ENCODE measurements at regions not wholly inside any gene's neighbourhood (a gene's known extent, or its start where the extent isn't known, plus 50 kb on each side); places are given as distances from the start of the nearest gene placed in this dataset.

- DNase-seq = no peak
These were observed 57.7 kb downstream of the LRRC30 start for GRCh38 chr18:7288544-7288943.

GRCh38 chr18:7290077-7290476 lies 59.2 kb downstream of the LRRC30 start:
- DNase-seq = no peak

- no peak for DNase-seq
These were observed 60.2 kb downstream of the LRRC30 start for GRCh38 chr18:7291046-7291445.

- no peak for DNase-seq
These were observed 67.3 kb downstream of the LRRC30 start for GRCh38 chr18:7298149-7298548.

GRCh38 chr18:7301094-7301493 lies 70.2 kb downstream of the LRRC30 start:
- no peak for DNase-seq

GRCh38 chr18:7303316-7304060 lies 72.6 kb downstream of the LRRC30 start:
- DNase-seq = no peak

- no peak for DNase-seq
These were observed 73.1 kb downstream of the LRRC30 start for GRCh38 chr18:7304061-7304370.

- DNase-seq = no peak
These were observed 74.5 kb downstream of the LRRC30 start for GRCh38 chr18:7305416-7305815.

GRCh38 chr18:7307030-7307429 lies 76.1 kb downstream of the LRRC30 start:
- no peak for DNase-seq

GRCh38 chr18:7307526-7307925 lies 76.6 kb downstream of the LRRC30 start:
- DNase-seq = no peak

GRCh38 chr18:7317804-7318231 lies 86.9 kb downstream of the LRRC30 start:
- DNase-seq = no peak

GRCh38 chr18:7319161-7319560 lies 88.3 kb downstream of the LRRC30 start:
- DNase-seq = no peak

GRCh38 chr18:7321831-7322230 lies 90.9 kb downstream of the LRRC30 start:
- DNase-seq = no peak

- no peak for DNase-seq
These were observed 92.1 kb downstream of the LRRC30 start for GRCh38 chr18:7322817-7323485.

- no peak for DNase-seq
These were observed 94.2 kb downstream of the LRRC30 start for GRCh38 chr18:7325126-7325430.

- no peak for DNase-seq
These were observed 98.1 kb downstream of the LRRC30 start for GRCh38 chr18:7329016-7329415.

- no peak for DNase-seq
These were observed 101.6 kb downstream of the LRRC30 start for GRCh38 chr18:7332452-7332851.

- no peak for DNase-seq
These were observed 102.2 kb downstream of the LRRC30 start for GRCh38 chr18:7333025-7333562.

GRCh38 chr18:7334973-7335568 lies 104.2 kb downstream of the LRRC30 start:
- DNase-seq = no peak

- DNase-seq = no peak
These were observed 105.7 kb downstream of the LRRC30 start for GRCh38 chr18:7336623-7337022.

- DNase-seq = no peak
These were observed 108.0 kb downstream of the LRRC30 start for GRCh38 chr18:7338846-7339245.

- no peak for DNase-seq
These were observed 110.9 kb downstream of the LRRC30 start for GRCh38 chr18:7341581-7342337.

GRCh38 chr18:7349181-7349837 lies 118.4 kb downstream of the LRRC30 start:
- DNase-seq = no peak

All from activated CD4-positive, alpha-beta T cell treated with anti-CD3 and anti-CD28 coated beads, Interleukin-2, amount 50 U/mL, for 48 hours (primary cell).